WTC11 (cell line): ENCODE measurements at regions not wholly inside any gene's neighbourhood (a gene's known extent, or its start where the extent isn't known, plus 50 kb on each side); places are given as distances from the start of the nearest gene placed in this dataset.

ENCODE experiments used
- JAZF1 ChIP-seq: fragments of 250-450 bp; sonication (Bioruptor Pico); IDR thresholded peaks from 2 replicates; pipeline ENCODE4 v1.9.0; 2021; ENCODE audit warnings: moderate library complexity, mild to moderate bottlenecking, inconsistent platforms
- NFYB ChIP-seq: sonication (generic); formaldehyde crosslinking; conservative IDR thresholded peaks from 2 replicates; pipeline ENCODE4 v1.8.0; 2022; ENCODE audit warnings: low read depth, missing genetic modification reagents
- TCF7 ChIP-seq: sonication (generic); formaldehyde crosslinking; IDR thresholded peaks from 2 replicates; pipeline ENCODE4 v1.8.0; 2022; ENCODE audit warnings: mild to moderate bottlenecking, low read depth, missing genetic modification reagents, moderate library complexity
- ZNF138 ChIP-seq: sonication (generic); formaldehyde crosslinking; conservative IDR thresholded peaks from 2 replicates; pipeline ENCODE4 v1.8.1; 2022; ENCODE audit warnings: mild to moderate bottlenecking, moderate library complexity, missing genetic modification reagents
- TF ChIP-seq, protein P1 (sequence below): fragments of 200-600 bp; IDR thresholded peaks from 2 replicates; pipeline ENCODE4 v1.8.0; 2022; ENCODE audit warnings: antibody characterized with exemption
- TF ChIP-seq, protein P2 (sequence below): sonication (generic); formaldehyde crosslinking; IDR thresholded peaks from 2 replicates; pipeline ENCODE4 v1.8.0; 2022; ENCODE audit warnings: mild to moderate bottlenecking, missing genetic modification reagents

DNA sequence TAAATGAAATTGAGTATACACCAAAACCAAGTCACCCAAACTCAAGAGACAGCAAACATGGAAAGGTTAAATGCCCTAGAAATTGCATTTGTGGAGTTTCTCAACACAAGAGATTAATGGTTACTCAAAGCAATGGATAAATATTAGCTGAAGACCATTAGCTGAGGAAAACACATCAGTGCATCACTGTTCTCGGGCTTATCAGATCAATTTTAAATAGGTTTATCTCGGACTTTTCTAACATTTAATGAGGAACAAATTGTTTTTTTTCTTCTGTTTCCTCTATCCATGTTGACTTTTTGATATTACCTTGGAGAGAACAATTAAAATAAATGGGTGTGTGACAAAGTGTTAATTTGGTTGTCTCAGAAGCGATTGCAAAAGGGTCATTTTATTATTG is 105.4 kb upstream of the PIK3C3 start:
- TF ChIP-seq NFYB (CRISPR knock-in tag) = no peak
- TF ChIP-seq, protein P1, sequence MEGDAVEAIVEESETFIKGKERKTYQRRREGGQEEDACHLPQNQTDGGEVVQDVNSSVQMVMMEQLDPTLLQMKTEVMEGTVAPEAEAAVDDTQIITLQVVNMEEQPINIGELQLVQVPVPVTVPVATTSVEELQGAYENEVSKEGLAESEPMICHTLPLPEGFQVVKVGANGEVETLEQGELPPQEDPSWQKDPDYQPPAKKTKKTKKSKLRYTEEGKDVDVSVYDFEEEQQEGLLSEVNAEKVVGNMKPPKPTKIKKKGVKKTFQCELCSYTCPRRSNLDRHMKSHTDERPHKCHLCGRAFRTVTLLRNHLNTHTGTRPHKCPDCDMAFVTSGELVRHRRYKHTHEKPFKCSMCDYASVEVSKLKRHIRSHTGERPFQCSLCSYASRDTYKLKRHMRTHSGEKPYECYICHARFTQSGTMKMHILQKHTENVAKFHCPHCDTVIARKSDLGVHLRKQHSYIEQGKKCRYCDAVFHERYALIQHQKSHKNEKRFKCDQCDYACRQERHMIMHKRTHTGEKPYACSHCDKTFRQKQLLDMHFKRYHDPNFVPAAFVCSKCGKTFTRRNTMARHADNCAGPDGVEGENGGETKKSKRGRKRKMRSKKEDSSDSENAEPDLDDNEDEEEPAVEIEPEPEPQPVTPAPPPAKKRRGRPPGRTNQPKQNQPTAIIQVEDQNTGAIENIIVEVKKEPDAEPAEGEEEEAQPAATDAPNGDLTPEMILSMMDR = no peak
- TF ChIP-seq TCF7 (CRISPR knock-in tag) = no peak
- TF ChIP-seq ZNF138 (CRISPR knock-in tag) = no peak
- no peak for TF ChIP-seq JAZF1 (CRISPR knock-in tag)
- TF ChIP-seq, protein P2, sequence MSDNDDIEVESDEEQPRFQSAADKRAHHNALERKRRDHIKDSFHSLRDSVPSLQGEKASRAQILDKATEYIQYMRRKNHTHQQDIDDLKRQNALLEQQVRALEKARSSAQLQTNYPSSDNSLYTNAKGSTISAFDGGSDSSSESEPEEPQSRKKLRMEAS (CRISPR knock-in tag) = no peak
